Neural progenitor cell (in vitro differentiated cells): ENCODE measurements at regions not wholly inside any gene's neighbourhood (a gene's known extent, or its start where the extent isn't known, plus 50 kb on each side); places are given as distances from the start of the nearest gene placed in this dataset.

Source experiments
- CTCF ChIP-seq: fragments of 200-600 bp; sonication (generic); IDR thresholded peaks from 2 replicates; pipeline ENCODE4 v1.5.1; 2017; ENCODE audit warnings: antibody characterized with exemption, mild to moderate bottlenecking
- EZH2 ChIP-seq: fragments of 200-600 bp; sonication (generic); IDR thresholded peaks from 2 replicates; pipeline ENCODE4 v1.6.1; 2017; ENCODE audit warnings: antibody characterized with exemption, mild to moderate bottlenecking, moderate library complexity

- TF ChIP-seq CTCF (no peak), EZH2 (no peak)
Measured at GRCh38 chr5:18732556-18733479, 1098.6 kb downstream of the TAF11L14 start.
